ENCODE measurements at regions not wholly inside any gene's neighbourhood (a gene's known extent, or its start where the extent isn't known, plus 50 kb on each side); places are given as distances from the start of the nearest gene placed in this dataset.

DNA sequence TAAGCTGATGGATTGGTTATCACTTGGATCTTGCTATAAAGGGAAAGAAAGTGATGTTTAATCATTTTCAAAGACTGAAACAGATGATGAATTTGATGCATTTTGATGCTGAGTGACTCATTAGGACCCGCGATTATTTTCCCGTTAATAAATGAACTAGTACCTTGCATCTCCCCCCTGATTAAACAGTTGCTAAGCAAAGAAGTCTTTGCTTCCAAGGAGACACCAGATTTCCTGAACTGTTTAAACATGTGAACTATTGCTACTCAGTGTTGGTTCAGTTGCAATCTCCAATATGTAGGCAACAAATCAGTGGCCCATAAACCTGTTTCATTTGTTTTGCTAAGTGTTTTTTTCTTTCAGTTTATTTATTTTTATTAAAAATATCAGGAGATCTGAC is 375.2 kb downstream of the AACS start:
- TF ChIP-seq, protein P1, sequence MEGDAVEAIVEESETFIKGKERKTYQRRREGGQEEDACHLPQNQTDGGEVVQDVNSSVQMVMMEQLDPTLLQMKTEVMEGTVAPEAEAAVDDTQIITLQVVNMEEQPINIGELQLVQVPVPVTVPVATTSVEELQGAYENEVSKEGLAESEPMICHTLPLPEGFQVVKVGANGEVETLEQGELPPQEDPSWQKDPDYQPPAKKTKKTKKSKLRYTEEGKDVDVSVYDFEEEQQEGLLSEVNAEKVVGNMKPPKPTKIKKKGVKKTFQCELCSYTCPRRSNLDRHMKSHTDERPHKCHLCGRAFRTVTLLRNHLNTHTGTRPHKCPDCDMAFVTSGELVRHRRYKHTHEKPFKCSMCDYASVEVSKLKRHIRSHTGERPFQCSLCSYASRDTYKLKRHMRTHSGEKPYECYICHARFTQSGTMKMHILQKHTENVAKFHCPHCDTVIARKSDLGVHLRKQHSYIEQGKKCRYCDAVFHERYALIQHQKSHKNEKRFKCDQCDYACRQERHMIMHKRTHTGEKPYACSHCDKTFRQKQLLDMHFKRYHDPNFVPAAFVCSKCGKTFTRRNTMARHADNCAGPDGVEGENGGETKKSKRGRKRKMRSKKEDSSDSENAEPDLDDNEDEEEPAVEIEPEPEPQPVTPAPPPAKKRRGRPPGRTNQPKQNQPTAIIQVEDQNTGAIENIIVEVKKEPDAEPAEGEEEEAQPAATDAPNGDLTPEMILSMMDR (IDR thresholded peaks at IDR 0.05; ENCODE audit: low read length) = no peak
- no peak for TF ChIP-seq EZH2 (IDR thresholded peaks at IDR 0.05; ENCODE audit: borderline replicate concordance, low read length)
